Erythroblast (primary cell): ENCODE measurements at regions not wholly inside any gene's neighbourhood (a gene's known extent, or its start where the extent isn't known, plus 50 kb on each side); places are given as distances from the start of the nearest gene placed in this dataset.

ENCODE experiments used
- GATA1 ChIP-seq: IDR thresholded peaks from 2 replicates; pipeline ENCODE4 v1.6.1; 2011; ENCODE audit warnings: low read depth, mild to moderate bottlenecking, control low read depth, low read length, moderate library complexity
- POLR2A ChIP-seq: IDR thresholded peaks from 2 replicates; pipeline ENCODE4 v1.6.1; 2011; ENCODE audit warnings: mild to moderate bottlenecking, low read length

- no peak for TF ChIP-seq POLR2A
- TF ChIP-seq GATA1, result no peak
These were observed 500.2 kb upstream of the NMUR2 start for GRCh38 chr5:152905286-152905685.
